Activated CD8-positive, alpha-beta T cell treated with anti-CD3 and anti-CD28 coated beads for 36 hours (primary cell): ENCODE measurements at regions not wholly inside any gene's neighbourhood (a gene's known extent, or its start where the extent isn't known, plus 50 kb on each side); places are given as distances from the start of the nearest gene placed in this dataset.

Experiments used
- ATAC-seq: fragments of 200-7000 bp; cut with Tn5 transposase; one replicate; pipeline ENCODE4 v1.10.0; 2021; ENCODE audit warnings: mild to moderate bottlenecking, moderate library complexity
- CTCF ChIA-PET: fragments of 350-600 bp; sonication (Branson Sonifier 250); formaldehyde crosslinking; loops from one replicate; lab custom pipeline; 2021; ENCODE audit warnings: antibody characterized with exemption; lab: Charles Lee
- POLR2A ChIA-PET: fragments of 350-600 bp; sonication (Branson Sonifier 250); formaldehyde crosslinking; loops from one replicate; lab custom pipeline; 2021; ENCODE audit warnings: antibody characterized with exemption; lab: Charles Lee
- DNase-seq: peaks from one replicate; pipeline ENCODE4 v3.0.0-alpha.2; 2020
- H3K27ac Mint-ChIP-seq: one replicate; pipeline ENCODE4 v1.8.0; 2021; ENCODE audit warnings: mild to moderate bottlenecking, mixed read lengths
- H3K27me3 Mint-ChIP-seq: one replicate; pipeline ENCODE4 v1.8.0; 2021; ENCODE audit warnings: mixed read lengths
- H3K36me3 Mint-ChIP-seq: one replicate; pipeline ENCODE4 v1.8.0; 2021; ENCODE audit warnings: low read depth, mixed read lengths
- H3K4me1 Mint-ChIP-seq: one replicate; pipeline ENCODE4 v1.8.0; 2021; ENCODE audit warnings: low read depth, mixed read lengths
- H3K4me3 Mint-ChIP-seq: one replicate; pipeline ENCODE4 v1.8.0; 2021; ENCODE audit warnings: mild to moderate bottlenecking, moderate library complexity, mixed read lengths
- H3K9me3 Mint-ChIP-seq: one replicate; pipeline ENCODE4 v1.8.0; 2021; ENCODE audit warnings: mixed read lengths
- intact Hi-C: fragments of 100-400 bp; cut with micrococcal nuclease; formaldehyde crosslinking; loops from one replicate; pipeline ENCODE4 v1.10.0; 2022
- TF ChIP-seq, protein P1 (sequence below): fragments of 200-600 bp; IDR thresholded peaks from one replicate; pipeline ENCODE4 v1.8.0; 2022; ENCODE audit warnings: antibody characterized with exemption, mild to moderate bottlenecking

DNA sequence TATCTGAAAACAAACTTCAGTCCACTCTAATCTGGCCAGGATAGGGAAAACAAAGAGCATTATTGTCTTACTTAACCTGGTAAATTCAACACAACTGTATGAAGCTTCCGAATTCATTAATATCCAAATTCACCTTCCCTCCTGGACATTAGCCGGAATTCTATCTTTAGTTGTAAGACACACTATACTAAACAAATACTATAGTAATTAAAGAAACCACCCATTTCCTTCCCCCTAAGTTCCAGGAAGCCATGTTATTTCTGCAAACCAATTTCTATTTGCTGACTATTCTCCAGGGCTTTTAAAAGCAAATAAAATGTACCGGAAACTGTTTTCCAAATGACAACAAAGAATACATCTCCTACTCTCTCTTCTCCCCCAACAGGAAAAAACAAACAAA is 122.7 kb upstream of the MDM1 start:
- no peak for ATAC-seq
- H3K36me3 Mint-ChIP-seq = peaks cover 2% of the 10 kb centered on the region
- H3K4me1 Mint-ChIP-seq = peaks cover 71% of the 10 kb centered on the region
- peaks cover 5% of the 10 kb centered on the region for H3K9me3 Mint-ChIP-seq
- no peaks in the 10 kb centered on the region for H3K27me3 Mint-ChIP-seq
- DNase-seq = no peak
- POLR2A ChIA-PET = no interaction called here
- no peak overlapping the region for H3K4me3 Mint-ChIP-seq
- CTCF ChIA-PET = interaction anchor here (0.9 kb wide), 1 partner anchor 414 kb away, joined by 3 read pairs; no protein-coding TSS in a partner anchor
- H3K27ac Mint-ChIP-seq = peak overlapping the region; percentile 71
- intact Hi-C loops = loop anchor here (5.0 kb wide), 1 partner anchor 157 kb away; the partner anchor contains the start of gene RAP1B
- TF ChIP-seq, protein P1, sequence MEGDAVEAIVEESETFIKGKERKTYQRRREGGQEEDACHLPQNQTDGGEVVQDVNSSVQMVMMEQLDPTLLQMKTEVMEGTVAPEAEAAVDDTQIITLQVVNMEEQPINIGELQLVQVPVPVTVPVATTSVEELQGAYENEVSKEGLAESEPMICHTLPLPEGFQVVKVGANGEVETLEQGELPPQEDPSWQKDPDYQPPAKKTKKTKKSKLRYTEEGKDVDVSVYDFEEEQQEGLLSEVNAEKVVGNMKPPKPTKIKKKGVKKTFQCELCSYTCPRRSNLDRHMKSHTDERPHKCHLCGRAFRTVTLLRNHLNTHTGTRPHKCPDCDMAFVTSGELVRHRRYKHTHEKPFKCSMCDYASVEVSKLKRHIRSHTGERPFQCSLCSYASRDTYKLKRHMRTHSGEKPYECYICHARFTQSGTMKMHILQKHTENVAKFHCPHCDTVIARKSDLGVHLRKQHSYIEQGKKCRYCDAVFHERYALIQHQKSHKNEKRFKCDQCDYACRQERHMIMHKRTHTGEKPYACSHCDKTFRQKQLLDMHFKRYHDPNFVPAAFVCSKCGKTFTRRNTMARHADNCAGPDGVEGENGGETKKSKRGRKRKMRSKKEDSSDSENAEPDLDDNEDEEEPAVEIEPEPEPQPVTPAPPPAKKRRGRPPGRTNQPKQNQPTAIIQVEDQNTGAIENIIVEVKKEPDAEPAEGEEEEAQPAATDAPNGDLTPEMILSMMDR = no peak

DNA sequence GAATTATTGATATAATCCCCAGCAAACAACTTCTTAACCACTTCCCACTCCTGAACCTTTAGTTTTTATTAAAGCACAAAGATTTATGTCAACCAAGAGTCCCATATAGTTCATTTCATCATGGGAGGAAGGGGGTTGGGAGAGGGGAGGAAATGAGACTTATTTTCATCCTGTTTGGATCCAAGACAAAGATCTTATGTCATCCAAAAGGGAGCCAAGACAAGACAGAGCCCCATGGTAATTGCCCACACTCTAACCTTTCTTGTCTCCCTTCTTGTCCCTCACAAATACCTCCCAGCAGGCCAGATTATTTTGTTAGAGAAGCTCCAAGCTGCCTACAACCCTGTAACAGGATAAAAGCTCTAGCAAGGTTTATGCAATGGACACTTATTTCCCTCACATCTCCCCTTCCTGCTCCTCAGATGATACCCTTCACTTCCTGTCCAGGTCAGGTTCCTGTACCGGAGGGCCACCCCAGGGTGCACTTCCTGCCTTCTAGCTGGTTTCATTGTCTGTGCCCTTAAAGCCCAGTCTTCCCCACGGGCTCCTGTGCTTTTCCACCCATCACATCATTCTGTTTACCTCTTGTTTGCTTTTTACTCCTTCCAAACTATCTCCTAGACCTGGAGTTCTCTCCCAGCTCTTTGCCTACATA is 123.7 kb upstream of the MDM1 start:
- H3K27ac Mint-ChIP-seq = peak overlapping the region; percentile 71
- ATAC-seq (peak; percentile 25), DNase-seq (peak; percentile 54)
- H3K4me1 Mint-ChIP-seq = peaks cover 64% of the 10 kb centered on the region
- peaks cover 5% of the 10 kb centered on the region for H3K9me3 Mint-ChIP-seq
- ChIA-PET POLR2A (interaction anchor here (1.3 kb wide), 1 partner anchor 26 kb away, joined by 5 read pairs; no protein-coding TSS in a partner anchor), CTCF (interaction anchor here (1.2 kb wide), 1 partner anchor 42 kb away, joined by 3 read pairs; no protein-coding TSS in a partner anchor)
- H3K27me3 Mint-ChIP-seq = no peaks in the 10 kb centered on the region
- TF ChIP-seq, protein P1 = no peak
- H3K36me3 Mint-ChIP-seq = peaks cover 2% of the 10 kb centered on the region
- intact Hi-C loops = no loop called here
- no peak overlapping the region for H3K4me3 Mint-ChIP-seq

DNA sequence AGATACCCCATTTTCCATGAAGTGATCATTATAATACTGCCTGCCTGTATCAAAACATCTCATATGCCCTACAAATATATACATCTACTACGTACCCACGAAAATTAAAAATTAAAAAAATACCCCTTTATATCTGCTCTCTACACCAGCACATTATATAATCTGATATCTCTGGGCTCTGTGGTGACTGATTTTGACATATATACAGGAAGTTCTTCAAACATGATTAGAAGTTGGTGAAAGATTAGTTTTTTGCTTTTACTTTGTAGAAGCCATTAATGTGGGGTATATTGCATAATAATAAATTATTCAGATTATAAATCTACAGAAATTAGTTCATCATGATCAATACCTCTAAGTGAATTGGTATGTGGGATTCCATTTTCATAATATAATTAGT is 126.7 kb upstream of the MDM1 start:
- H3K9me3 Mint-ChIP-seq = peaks cover 5% of the 10 kb centered on the region
- no peak for ATAC-seq

DNA sequence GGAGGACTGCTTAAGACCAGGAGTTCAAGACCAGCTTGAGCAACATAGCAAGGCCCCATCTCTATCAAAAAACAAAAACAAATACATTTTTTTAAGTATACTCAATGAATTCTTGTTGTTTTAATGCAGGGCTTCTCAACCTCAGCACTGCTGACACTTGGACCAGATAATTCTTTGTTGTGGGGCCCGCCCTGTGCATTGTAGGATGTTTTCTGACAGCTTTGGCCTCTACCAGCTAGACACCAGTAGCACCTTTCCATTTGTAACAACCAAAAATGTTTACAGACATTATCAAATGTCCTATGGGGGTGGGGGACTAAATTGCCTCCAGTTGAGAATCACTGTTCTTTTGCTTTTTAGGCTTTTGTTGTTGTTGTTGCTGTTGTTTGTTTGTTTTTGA is 128.1 kb upstream of the MDM1 start:
- TF ChIP-seq, protein P1 = no peak
- POLR2A ChIA-PET = interaction anchor here (1.1 kb wide), 1 partner anchor 374 kb away, joined by 3 read pairs; no protein-coding TSS in a partner anchor
- DNase-seq (no peak), ATAC-seq (no peak)
- Mint-ChIP-seq H3K4me3 (no peak overlapping the region), H3K9me3 (peaks cover 5% of the 10 kb centered on the region), H3K4me1 (peaks cover 35% of the 10 kb centered on the region), H3K36me3 (peaks cover 2% of the 10 kb centered on the region), H3K27ac (no peak overlapping the region), H3K27me3 (no peaks in the 10 kb centered on the region)
- CTCF ChIA-PET = no interaction called here
- intact Hi-C loops = no loop called here

More for the DNA sequence above, 126.7 kb upstream of the MDM1 start:
- CTCF ChIA-PET = no interaction called here
- intact Hi-C loops = no loop called here
- peaks cover 48% of the 10 kb centered on the region for H3K4me1 Mint-ChIP-seq
- H3K27ac Mint-ChIP-seq = no peak overlapping the region
- H3K27me3 Mint-ChIP-seq = no peaks in the 10 kb centered on the region
- no peak overlapping the region for H3K4me3 Mint-ChIP-seq
- DNase-seq = no peak
- POLR2A ChIA-PET = no interaction called here
- TF ChIP-seq, protein P1 = no peak
- H3K36me3 Mint-ChIP-seq = peaks cover 2% of the 10 kb centered on the region

DNA sequence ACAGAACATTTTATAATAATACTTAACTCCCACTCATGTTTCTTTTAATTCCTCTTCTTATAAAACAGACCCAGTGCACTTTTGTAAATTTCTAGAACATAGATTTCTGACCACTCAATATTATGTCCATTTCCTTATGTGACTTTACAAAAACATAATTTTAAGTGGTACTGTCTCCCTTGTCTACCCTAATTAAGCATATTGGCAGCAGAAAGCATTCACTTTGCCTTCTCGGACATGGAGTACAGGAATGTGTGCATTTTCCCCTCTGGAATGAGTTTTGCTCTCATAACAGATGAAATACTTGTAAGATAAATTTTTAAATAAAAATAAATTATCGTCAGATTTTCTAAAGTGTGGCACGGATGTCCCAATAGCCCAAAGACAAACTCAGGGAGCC is 129.5 kb upstream of the MDM1 start:
- H3K27ac Mint-ChIP-seq = no peak overlapping the region
- POLR2A ChIA-PET = interaction anchor here (0.6 kb wide), 1 partner anchor 281 kb away, joined by 3 read pairs; no protein-coding TSS in a partner anchor

More for the DNA sequence above, 129.5 kb upstream of the MDM1 start:
- Mint-ChIP-seq H3K4me3 (no peak overlapping the region), H3K4me1 (peaks cover 21% of the 10 kb centered on the region), H3K9me3 (peaks cover 5% of the 10 kb centered on the region), H3K36me3 (no peaks in the 10 kb centered on the region), H3K27me3 (no peaks in the 10 kb centered on the region)
- no peak for ATAC-seq
- CTCF ChIA-PET = interaction anchor here (0.7 to 1.6 kb wide), 4 partner anchors 103 to 218 kb away, joined by 3 to 6 read pairs (median 4); no protein-coding TSS in a partner anchor
- DNase-seq = no peak
- TF ChIP-seq, protein P1 = no peak
- intact Hi-C loops = no loop called here
